ENCODE measurements at regions not wholly inside any gene's neighbourhood (a gene's known extent, or its start where the extent isn't known, plus 50 kb on each side); places are given as distances from the start of the nearest gene placed in this dataset.

DNA sequence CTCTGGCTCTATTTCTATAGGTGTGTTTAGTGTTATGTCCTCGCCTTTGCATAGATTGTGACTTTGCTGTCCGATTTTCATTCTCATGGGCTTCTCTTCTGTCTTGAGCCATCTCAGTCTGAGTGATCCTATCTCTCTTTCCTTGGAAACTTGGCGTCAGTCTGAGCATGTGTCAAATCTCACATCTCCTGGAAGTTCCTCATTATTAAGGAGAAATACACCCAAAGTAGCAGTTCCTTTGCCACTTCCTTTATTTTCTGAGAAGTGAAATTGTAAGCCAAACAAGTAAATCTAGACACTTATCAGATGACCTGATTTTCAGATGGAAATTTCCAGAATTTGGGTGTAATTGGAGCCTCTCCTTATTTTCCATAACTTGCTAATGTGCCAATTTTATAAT, 126.9 kb upstream of the ANKH start (continued):
- TF ChIP-seq, protein P1, sequence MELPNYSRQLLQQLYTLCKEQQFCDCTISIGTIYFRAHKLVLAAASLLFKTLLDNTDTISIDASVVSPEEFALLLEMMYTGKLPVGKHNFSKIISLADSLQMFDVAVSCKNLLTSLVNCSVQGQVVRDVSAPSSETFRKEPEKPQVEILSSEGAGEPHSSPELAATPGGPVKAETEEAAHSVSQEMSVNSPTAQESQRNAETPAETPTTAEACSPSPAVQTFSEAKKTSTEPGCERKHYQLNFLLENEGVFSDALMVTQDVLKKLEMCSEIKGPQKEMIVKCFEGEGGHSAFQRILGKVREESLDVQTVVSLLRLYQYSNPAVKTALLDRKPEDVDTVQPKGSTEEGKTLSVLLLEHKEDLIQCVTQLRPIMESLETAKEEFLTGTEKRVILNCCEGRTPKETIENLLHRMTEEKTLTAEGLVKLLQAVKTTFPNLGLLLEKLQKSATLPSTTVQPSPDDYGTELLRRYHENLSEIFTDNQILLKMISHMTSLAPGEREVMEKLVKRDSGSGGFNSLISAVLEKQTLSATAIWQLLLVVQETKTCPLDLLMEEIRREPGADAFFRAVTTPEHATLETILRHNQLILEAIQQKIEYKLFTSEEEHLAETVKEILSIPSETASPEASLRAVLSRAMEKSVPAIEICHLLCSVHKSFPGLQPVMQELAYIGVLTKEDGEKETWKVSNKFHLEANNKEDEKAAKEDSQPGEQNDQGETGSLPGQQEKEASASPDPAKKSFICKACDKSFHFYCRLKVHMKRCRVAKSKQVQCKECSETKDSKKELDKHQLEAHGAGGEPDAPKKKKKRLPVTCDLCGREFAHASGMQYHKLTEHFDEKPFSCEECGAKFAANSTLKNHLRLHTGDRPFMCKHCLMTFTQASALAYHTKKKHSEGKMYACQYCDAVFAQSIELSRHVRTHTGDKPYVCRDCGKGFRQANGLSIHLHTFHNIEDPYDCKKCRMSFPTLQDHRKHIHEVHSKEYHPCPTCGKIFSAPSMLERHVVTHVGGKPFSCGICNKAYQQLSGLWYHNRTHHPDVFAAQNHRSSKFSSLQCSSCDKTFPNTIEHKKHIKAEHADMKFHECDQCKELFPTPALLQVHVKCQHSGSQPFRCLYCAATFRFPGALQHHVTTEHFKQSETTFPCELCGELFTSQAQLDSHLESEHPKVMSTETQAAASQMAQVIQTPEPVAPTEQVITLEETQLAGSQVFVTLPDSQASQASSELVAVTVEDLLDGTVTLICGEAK (IDR thresholded peaks at IDR 0.05): no peak
- TF ChIP-seq, protein P1 (CRISPR knock-in tag; IDR thresholded peaks at IDR 0.05): no peak
- TF ChIP-seq CSDE1 (IDR thresholded peaks at IDR 0.05) (no peak), ZNF57 (CRISPR knock-in tag; IDR thresholded peaks at IDR 0.05) (no peak)
- TF ChIP-seq, protein P2, sequence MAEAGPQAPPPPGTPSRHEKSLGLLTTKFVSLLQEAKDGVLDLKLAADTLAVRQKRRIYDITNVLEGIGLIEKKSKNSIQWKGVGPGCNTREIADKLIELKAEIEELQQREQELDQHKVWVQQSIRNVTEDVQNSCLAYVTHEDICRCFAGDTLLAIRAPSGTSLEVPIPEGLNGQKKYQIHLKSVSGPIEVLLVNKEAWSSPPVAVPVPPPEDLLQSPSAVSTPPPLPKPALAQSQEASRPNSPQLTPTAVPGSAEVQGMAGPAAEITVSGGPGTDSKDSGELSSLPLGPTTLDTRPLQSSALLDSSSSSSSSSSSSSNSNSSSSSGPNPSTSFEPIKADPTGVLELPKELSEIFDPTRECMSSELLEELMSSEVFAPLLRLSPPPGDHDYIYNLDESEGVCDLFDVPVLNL (CRISPR knock-in tag; IDR thresholded peaks at IDR 0.05; ENCODE audit: low read depth): no peak

Data from K562 (cell line).